Nephron progenitor cell (in vitro differentiated cells): ENCODE measurements at regions not wholly inside any gene's neighbourhood (a gene's known extent, or its start where the extent isn't known, plus 50 kb on each side); places are given as distances from the start of the nearest gene placed in this dataset.
"Not testable (repeated sequence)": the region's sequence is repeated elsewhere in the genome, so short reads cannot be mapped to it uniquely, and the experiment has no call there.

Experiments
- DNase-seq: peaks from one replicate; pipeline ENCODE4 v3.0.0; 2021
- H3K27ac Mint-ChIP-seq: 2 replicates; pipeline ENCODE4 v1.8.0; 2021; ENCODE audit warnings: mild to moderate bottlenecking, moderate library complexity, mixed read lengths
- H3K27me3 Mint-ChIP-seq: 2 replicates; pipeline ENCODE4 v1.8.0; 2021; ENCODE audit warnings: mild to moderate bottlenecking, low read depth, mixed read lengths; ENCODE audit not compliant: poor library complexity
- H3K36me3 Mint-ChIP-seq: 2 replicates; pipeline ENCODE4 v1.8.0; 2021; ENCODE audit warnings: low read depth, mixed read lengths
- H3K4me1 Mint-ChIP-seq: 2 replicates; pipeline ENCODE4 v1.8.0; 2021; ENCODE audit warnings: mixed read lengths
- H3K4me3 Mint-ChIP-seq: 2 replicates; pipeline ENCODE4 v1.8.0; 2021; ENCODE audit warnings: mild to moderate bottlenecking, moderate library complexity, mixed read lengths
- H3K9me3 Mint-ChIP-seq: 2 replicates; pipeline ENCODE4 v1.8.0; 2021; ENCODE audit warnings: mild to moderate bottlenecking, moderate library complexity, mixed read lengths
- CTCF ChIP-seq: fragments of 200-600 bp; sonication (generic); IDR thresholded peaks from 2 replicates; pipeline ENCODE4 v1.5.0; 2021; ENCODE audit warnings: antibody characterized with exemption

DNA sequence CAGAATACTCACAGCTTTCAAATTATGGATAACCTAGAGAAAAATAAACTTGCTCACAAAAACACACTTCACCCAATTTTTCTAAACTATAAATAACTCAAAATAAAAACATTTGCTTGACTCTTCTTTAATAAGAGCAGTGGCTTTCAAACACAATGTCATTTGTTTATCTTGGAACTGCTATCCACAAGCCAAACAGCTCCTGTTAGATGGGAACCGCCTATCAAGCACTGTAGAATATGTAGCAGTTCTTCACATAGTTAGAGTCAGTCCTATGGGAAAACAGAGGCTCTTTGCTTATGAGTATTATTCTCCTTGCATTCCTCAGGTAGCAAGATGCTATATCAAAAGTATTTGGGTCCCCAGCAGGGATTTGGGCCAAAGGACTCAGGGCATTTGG lies 120.2 kb upstream of the KCNJ18 start:
- not testable (repeated sequence) for DNase-seq, H3K27me3 Mint-ChIP-seq, H3K4me3 Mint-ChIP-seq, H3K4me1 Mint-ChIP-seq, H3K27ac Mint-ChIP-seq, H3K36me3 Mint-ChIP-seq
- H3K9me3 Mint-ChIP-seq = peaks cover 53% of the 10 kb centered on the region

- peaks cover 51% of the 10 kb centered on the region for H3K9me3 Mint-ChIP-seq
- H3K4me3 Mint-ChIP-seq, H3K27ac Mint-ChIP-seq, H3K4me1 Mint-ChIP-seq, DNase-seq, H3K27me3 Mint-ChIP-seq, H3K36me3 Mint-ChIP-seq: not testable (repeated sequence)
These were observed 118.9 kb upstream of the KCNJ18 start for GRCh38 chr17:21573271-21573960.

- no peak for DNase-seq
- Mint-ChIP-seq H3K9me3 (peaks cover 52% of the 10 kb centered on the region), H3K36me3 (no peaks in the 10 kb centered on the region), H3K4me1 (no peaks in the 10 kb centered on the region), H3K4me3 (no peak overlapping the region), H3K27me3 (no peaks in the 10 kb centered on the region), H3K27ac (no peak overlapping the region)
- TF ChIP-seq CTCF = no peak
These were observed 118.2 kb upstream of the KCNJ18 start for GRCh38 chr17:21573961-21574610.

DNA sequence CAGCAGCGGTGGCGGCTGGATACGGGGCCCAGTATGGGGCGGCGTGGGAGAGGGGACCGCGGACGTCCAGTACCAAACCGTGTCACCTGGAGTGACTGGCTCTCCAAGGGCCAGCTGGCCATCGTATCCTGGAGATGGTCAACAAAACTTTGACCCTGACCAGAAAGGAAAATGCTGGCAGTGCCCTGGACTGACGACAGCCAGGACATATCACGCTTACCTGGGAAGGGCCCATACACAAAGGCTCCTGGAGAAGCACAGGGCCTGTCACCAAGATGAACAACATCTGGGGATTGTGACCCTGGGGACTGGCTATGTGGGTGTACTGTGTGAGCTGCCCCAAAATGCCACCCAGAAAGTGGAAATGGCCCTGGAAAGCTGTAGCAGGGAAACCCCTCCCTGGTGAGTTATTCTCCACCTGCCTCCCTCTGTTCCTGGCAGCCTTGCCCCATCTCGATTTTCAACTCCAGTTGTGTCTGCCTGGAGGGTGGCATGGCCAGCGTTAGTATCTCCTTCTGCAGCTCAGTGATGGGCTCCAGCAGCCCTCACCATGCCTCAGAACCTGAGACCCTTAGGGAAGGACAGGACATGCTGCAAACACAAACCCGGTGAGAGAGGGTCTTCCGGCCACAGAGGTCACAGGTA lies 117.6 kb upstream of the KCNJ18 start:
- DNase-seq, H3K27ac Mint-ChIP-seq, H3K27me3 Mint-ChIP-seq, H3K36me3 Mint-ChIP-seq, H3K4me3 Mint-ChIP-seq, H3K4me1 Mint-ChIP-seq: not testable (repeated sequence)
- peaks cover 51% of the 10 kb centered on the region for H3K9me3 Mint-ChIP-seq

- H3K27ac Mint-ChIP-seq, DNase-seq: not testable (repeated sequence)
- H3K9me3 Mint-ChIP-seq = peaks cover 41% of the 10 kb centered on the region
These were observed 113.5 kb upstream of the KCNJ18 start for GRCh38 chr17:21578783-21579182.

DNA sequence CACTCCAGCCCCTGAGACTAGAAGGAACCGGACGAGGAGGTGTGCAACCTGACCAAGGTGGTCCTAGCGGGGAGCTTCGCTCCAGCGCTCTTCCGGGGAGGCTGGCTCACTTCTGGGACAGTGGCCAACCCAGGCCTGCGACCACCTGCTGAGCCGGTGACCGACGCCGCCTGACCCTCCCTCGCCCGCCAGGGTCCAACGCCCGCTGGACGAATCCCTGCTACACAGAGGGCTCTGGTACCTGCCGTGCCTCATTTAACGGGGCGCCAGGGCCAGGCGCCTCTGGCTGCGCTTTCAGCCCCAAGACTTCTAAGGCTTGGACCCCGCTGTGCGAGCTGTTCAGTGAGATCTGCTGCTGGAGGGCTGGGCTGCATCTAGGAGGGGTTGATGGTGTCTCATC lies 99.5 kb upstream of the KCNJ18 start:
- Mint-ChIP-seq H3K4me1 (no peaks in the 10 kb centered on the region), H3K4me3 (no peak overlapping the region), H3K9me3 (peaks cover 52% of the 10 kb centered on the region), H3K36me3 (no peaks in the 10 kb centered on the region), H3K27me3 (no peaks in the 10 kb centered on the region), H3K27ac (no peak overlapping the region)
- TF ChIP-seq CTCF = no peak
- DNase-seq = no peak

More at GRCh38 chr17:21578783-21579182, 113.5 kb upstream of the KCNJ18 start:
- not testable (repeated sequence) for H3K27me3 Mint-ChIP-seq, H3K4me1 Mint-ChIP-seq, H3K36me3 Mint-ChIP-seq, H3K4me3 Mint-ChIP-seq

DNA sequence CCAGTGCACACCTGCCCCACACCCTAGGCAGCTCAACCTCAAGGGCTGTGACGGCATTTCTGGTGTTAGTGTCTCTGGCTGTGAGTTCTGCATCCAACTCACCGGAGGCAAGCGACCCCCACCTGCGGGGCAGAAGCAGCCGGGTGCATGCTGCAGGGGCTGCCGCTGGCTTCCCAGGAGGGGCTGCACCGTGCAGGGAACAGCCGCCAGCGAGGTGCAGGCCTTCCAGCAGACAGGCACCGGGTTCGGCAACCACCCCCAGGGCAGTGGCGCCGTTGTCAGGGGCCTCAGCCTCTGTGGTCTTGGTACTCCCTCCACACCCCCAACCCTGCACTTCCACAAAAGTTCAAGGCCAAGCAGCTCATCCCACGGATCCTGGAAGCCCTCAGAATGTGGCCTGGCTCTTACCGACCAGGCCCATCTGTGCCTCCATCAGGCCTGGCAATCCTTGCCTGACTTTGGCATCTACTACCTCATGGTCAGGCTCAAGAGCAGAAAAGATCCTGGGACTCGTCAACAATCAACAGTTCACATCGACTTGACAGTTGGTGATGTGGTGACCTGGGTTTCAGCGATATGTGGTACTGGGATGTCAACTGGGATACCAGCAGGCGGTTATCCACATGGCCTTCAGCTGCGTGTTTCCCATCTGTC lies 98.7 kb upstream of the KCNJ18 start:
- H3K4me3 Mint-ChIP-seq, H3K36me3 Mint-ChIP-seq, H3K27ac Mint-ChIP-seq, H3K27me3 Mint-ChIP-seq, H3K4me1 Mint-ChIP-seq, DNase-seq: not testable (repeated sequence)
- peaks cover 56% of the 10 kb centered on the region for H3K9me3 Mint-ChIP-seq

GRCh38 chr17:21595086-21595485 lies 97.2 kb upstream of the KCNJ18 start:
- H3K9me3 Mint-ChIP-seq = peaks cover 65% of the 10 kb centered on the region
- no peaks in the 10 kb centered on the region for H3K36me3 Mint-ChIP-seq
- no peaks in the 10 kb centered on the region for H3K4me1 Mint-ChIP-seq
- H3K27ac Mint-ChIP-seq = no peak overlapping the region
- DNase-seq = no peak
- H3K27me3 Mint-ChIP-seq = no peaks in the 10 kb centered on the region
- TF ChIP-seq CTCF = no peak
- no peak overlapping the region for H3K4me3 Mint-ChIP-seq
